HG02678 (cell line): ENCODE measurements at regions not wholly inside any gene's neighbourhood (a gene's known extent, or its start where the extent isn't known, plus 50 kb on each side); places are given as distances from the start of the nearest gene placed in this dataset.
A peak's percentile ranks its signal among the peaks of the same experiment; 100 is the strongest.
"Not testable (repeated sequence)": the region's sequence is repeated elsewhere in the genome, so short reads cannot be mapped to it uniquely, and the experiment has no call there.

ENCODE experiments used
- ATAC-seq: cut with Tn5 transposase; IDR thresholded peaks from one replicate; pipeline ENCODE4 v1.9.1; 2021; ENCODE audit warnings: mild to moderate bottlenecking, moderate library complexity; ENCODE audit not compliant: unreplicated experiment

GRCh38 chr10:27390681-27391080, 113.4 kb upstream of the RAB18 start:
- ATAC-seq = no peak

- no peak for ATAC-seq
Observed at GRCh38 chr10:27388761-27389399, 115.2 kb upstream of the RAB18 start.

GRCh38 chr10:27383595-27384542, 120.2 kb upstream of the RAB18 start:
- ATAC-seq = no peak

- no peak for ATAC-seq
Observed at GRCh38 chr10:27382176-27382575, 121.9 kb upstream of the RAB18 start.

GRCh38 chr10:27380929-27381358, 123.2 kb upstream of the RAB18 start:
- no peak for ATAC-seq

GRCh38 chr10:27379041-27379440, 125.1 kb upstream of the RAB18 start:
- not testable (repeated sequence) for ATAC-seq

- ATAC-seq = no peak
Observed at GRCh38 chr10:27373566-27374160, 130.4 kb upstream of the RAB18 start.

GRCh38 chr10:27372095-27372494, 131.5 kb upstream of the ACBD5 start:
- ATAC-seq = no peak

- ATAC-seq = not testable (repeated sequence)
Observed at GRCh38 chr10:27371375-27371774, 130.8 kb upstream of the ACBD5 start.

GRCh38 chr10:27369880-27370279, 129.3 kb upstream of the ACBD5 start:
- ATAC-seq = no peak

- no peak for ATAC-seq
Observed at GRCh38 chr10:27368706-27369105, 128.1 kb upstream of the ACBD5 start.

GRCh38 chr10:27366769-27367168, 126.2 kb upstream of the ACBD5 start:
- ATAC-seq = no peak

GRCh38 chr10:27364028-27364427, 123.4 kb upstream of the ACBD5 start:
- ATAC-seq = no peak

GRCh38 chr10:27360581-27361172, 120.1 kb upstream of the ACBD5 start:
- peak; percentile 91 for ATAC-seq

- no peak for ATAC-seq
Observed at GRCh38 chr10:27359792-27360355, 119.3 kb upstream of the ACBD5 start.

- ATAC-seq = no peak
Observed at GRCh38 chr10:27356738-27357137, 116.1 kb upstream of the ACBD5 start.

- ATAC-seq = no peak
Observed at GRCh38 chr10:27355918-27356573, 115.4 kb upstream of the ACBD5 start.

GRCh38 chr10:27354643-27355270, 114.2 kb upstream of the ACBD5 start:
- peak; percentile 97 for ATAC-seq

GRCh38 chr10:27354100-27354499, 113.5 kb upstream of the ACBD5 start:
- peak; percentile 15 for ATAC-seq

- no peak for ATAC-seq
Observed at GRCh38 chr10:27349987-27350386, 109.4 kb upstream of the ACBD5 start.
